GM21360 (cell line): ENCODE measurements at regions not wholly inside any gene's neighbourhood (a gene's known extent, or its start where the extent isn't known, plus 50 kb on each side); places are given as distances from the start of the nearest gene placed in this dataset.

Experiments used
- ATAC-seq: cut with Tn5 transposase; IDR thresholded peaks from one replicate; pipeline ENCODE4 v1.9.1; 2021; ENCODE audit warnings: mild to moderate bottlenecking, moderate library complexity; ENCODE audit not compliant: unreplicated experiment

- ATAC-seq: no peak
Observed at GRCh38 chr2:190809139-190809764, 71.4 kb upstream of the GLS start.

- ATAC-seq: no peak
Observed at GRCh38 chr2:190809876-190810525, 70.6 kb upstream of the GLS start.

- no peak for ATAC-seq
Observed at GRCh38 chr2:190810981-190811587, 69.5 kb upstream of the GLS start.

- ATAC-seq: no peak
Observed at GRCh38 chr2:190811811-190812210, 68.8 kb upstream of the GLS start.

- no peak for ATAC-seq
Observed at GRCh38 chr2:190812506-190813294, 67.9 kb upstream of the GLS start.

- ATAC-seq: no peak
Observed at GRCh38 chr2:190815226-190815625, 65.4 kb upstream of the GLS start.

- no peak for ATAC-seq
Observed at GRCh38 chr2:190817082-190817481, 63.5 kb upstream of the GLS start.

- ATAC-seq: no peak
Observed at GRCh38 chr2:190819840-190820301, 60.8 kb upstream of the GLS start.

GRCh38 chr2:190820416-190820815 lies 60.2 kb upstream of the GLS start:
- no peak for ATAC-seq

- no peak for ATAC-seq
Observed at GRCh38 chr2:190822043-190822442, 58.6 kb upstream of the GLS start.

GRCh38 chr2:190827720-190828119 lies 52.9 kb upstream of the GLS start:
- ATAC-seq: no peak

- no peak for ATAC-seq
Observed at GRCh38 chr2:190829642-190830041, 51.0 kb upstream of the GLS start.
